Trophoblast cell (in vitro differentiated cells and primary cell): ENCODE measurements at regions not wholly inside any gene's neighbourhood (a gene's known extent, or its start where the extent isn't known, plus 50 kb on each side); places are given as distances from the start of the nearest gene placed in this dataset.
A peak's percentile ranks its signal among the peaks of the same experiment; 100 is the strongest.

ENCODE experiments used
- DNase-seq, 2 donors: peaks; one replicate each; pipeline ENCODE4 v3.0.0-alpha.2; 2016
- H2AFZ ChIP-seq: 2 replicates; pipeline ENCODE4 v1.6.1; 2013; ENCODE audit warnings: low read length, moderate library complexity, mild to moderate bottlenecking; ENCODE audit not compliant: insufficient read depth, poor library complexity
- H2AK5ac ChIP-seq: 2 replicates; pipeline ENCODE4 v1.6.1; 2013; ENCODE audit warnings: mild to moderate bottlenecking, low read length
- H2BK120ac ChIP-seq: 2 replicates; pipeline ENCODE4 v1.6.1; 2013; ENCODE audit warnings: low read length, mild to moderate bottlenecking, moderate library complexity; ENCODE audit not compliant: insufficient read depth, poor library complexity
- H2BK12ac ChIP-seq: 2 replicates; pipeline ENCODE4 v1.6.1; 2013; ENCODE audit warnings: mild to moderate bottlenecking, low read length, moderate library complexity
- H2BK5ac ChIP-seq: 2 replicates; pipeline ENCODE4 v1.6.1; 2013; ENCODE audit warnings: low read length, low read depth, moderate library complexity, mild to moderate bottlenecking; ENCODE audit not compliant: poor library complexity
- H3K14ac ChIP-seq: 2 replicates; pipeline ENCODE4 v1.6.1; 2013; ENCODE audit warnings: mild to moderate bottlenecking, low read length
- H3K18ac ChIP-seq: 2 replicates; pipeline ENCODE4 v1.6.1; 2013; ENCODE audit warnings: mild to moderate bottlenecking, low read length
- H3K23ac ChIP-seq: 2 replicates; pipeline ENCODE4 v1.6.1; 2013; ENCODE audit warnings: low read length
- H3K27ac ChIP-seq: 2 replicates; pipeline ENCODE4 v1.5.1; 2013; ENCODE audit warnings: low read depth, mild to moderate bottlenecking, inconsistent platforms, low read length, moderate library complexity
- H3K27me3 ChIP-seq: 2 replicates; pipeline ENCODE4 v1.6.1; 2013; ENCODE audit warnings: inconsistent platforms, mild to moderate bottlenecking, low read length, moderate library complexity; ENCODE audit not compliant: insufficient read depth
- H3K36me3 ChIP-seq, 2 experiments: 1 replicate in 1 of 2; 2 replicates in 1 of 2; pipeline ENCODE4 v1.6.1; 2013; ENCODE audit warnings: low read length in 2 of 2, mild to moderate bottlenecking in 2 of 2, moderate library complexity in 1 of 2; ENCODE audit not compliant: insufficient read depth in 2 of 2, control insufficient read depth in 1 of 2
- H3K4ac ChIP-seq: 2 replicates; pipeline ENCODE4 v1.6.1; 2013; ENCODE audit warnings: low read depth, mild to moderate bottlenecking, low read length, moderate library complexity
- H3K4me1 ChIP-seq, 2 experiments: 1 replicate in 1 of 2; 2 replicates in 1 of 2; pipeline ENCODE4 v1.6.1; 2013; ENCODE audit warnings: low read length in 2 of 2, mild to moderate bottlenecking in 2 of 2, moderate library complexity in 1 of 2; ENCODE audit not compliant: insufficient read depth in 2 of 2, control insufficient read depth in 1 of 2
- H3K4me2 ChIP-seq: 2 replicates; pipeline ENCODE4 v1.6.1; 2013; ENCODE audit warnings: inconsistent platforms, mild to moderate bottlenecking, low read length, moderate library complexity
- H3K4me3 ChIP-seq: 2 replicates; pipeline ENCODE4 v1.5.1; 2013; ENCODE audit warnings: mild to moderate bottlenecking, low read depth, low read length, inconsistent platforms
- H3K79me1 ChIP-seq: one replicate; pipeline ENCODE4 v1.6.1; 2013; ENCODE audit warnings: low read length
- H3K79me2 ChIP-seq: 2 replicates; pipeline ENCODE4 v1.6.1; 2013; ENCODE audit warnings: low read length, mild to moderate bottlenecking; ENCODE audit not compliant: control insufficient read depth, insufficient read depth, poor library complexity
- H3K9ac ChIP-seq: 2 replicates; pipeline ENCODE4 v1.6.1; 2013; ENCODE audit warnings: mild to moderate bottlenecking, low read length
- H3K9me3 ChIP-seq: 2 replicates; pipeline ENCODE4 v1.6.1; 2013; ENCODE audit warnings: low read depth, mild to moderate bottlenecking, control low read depth, inconsistent platforms, low read length; ENCODE audit not compliant: insufficient read depth
- H4K12ac ChIP-seq: 2 replicates; pipeline ENCODE4 v1.6.1; 2013; ENCODE audit warnings: low read depth, mild to moderate bottlenecking, low read length, moderate library complexity
- H4K8ac ChIP-seq: 2 replicates; pipeline ENCODE4 v1.6.1; 2013; ENCODE audit warnings: low read depth, mild to moderate bottlenecking, low read length, moderate library complexity
- H4K91ac ChIP-seq: one replicate; pipeline ENCODE4 v1.6.1; 2013; ENCODE audit warnings: low read depth, mild to moderate bottlenecking, low read length, moderate library complexity
- WGBS: extraction: QIAGEN DNeasy Blood & Tissue Kit; methylation state at CpG from one replicate; pipeline ENCODE4 v1.1.7; 2013; ENCODE audit warnings: missing lambda C conversion rate; ENCODE audit not compliant: insufficient read length, insufficient coverage; ENCODE audit errors: extremely low coverage; 5-methylcytosine and 5-hydroxymethylcytosine counted together

- DNase-seq, result no peak
- Histone ChIP-seq H4K12ac (no peak overlapping the region), H3K4me1 (peaks cover 2 to 6% of the 10 kb centered on the region in 2 experiments), H3K36me3 (no peaks in the 10 kb centered on the region), H3K14ac (no peak overlapping the region), H3K79me2 (no peaks in the 10 kb centered on the region), H2BK12ac (peak overlapping the region; percentile 4), H3K23ac (no peak overlapping the region), H4K91ac (no peak overlapping the region), H2BK5ac (no peak overlapping the region), H3K18ac (no peak overlapping the region), H3K9me3 (no peaks in the 10 kb centered on the region), H2AK5ac (no peak overlapping the region), H3K4me2 (no peak overlapping the region), H3K4ac (no peak overlapping the region), H3K79me1 (peaks cover 7% of the 10 kb centered on the region), H4K8ac (no peak overlapping the region), H2AFZ (no peak overlapping the region), H3K4me3 (no peak overlapping the region), H3K27me3 (no peaks in the 10 kb centered on the region), H3K27ac (no peak overlapping the region), H3K9ac (no peak overlapping the region), H2BK120ac (no peak overlapping the region)
- WGBS, result no CpG with 5 or more reads among the region's 4 CpGs
Observed at GRCh38 chr1:184214128-184214527, 162.6 kb downstream of the TSEN15 start.

- peaks cover 7% of the 10 kb centered on the region for H3K79me1 ChIP-seq
- no peak overlapping the region for H4K91ac ChIP-seq
- H2BK5ac ChIP-seq, result no peak overlapping the region
- H3K27me3 ChIP-seq, result no peaks in the 10 kb centered on the region
- H3K9ac ChIP-seq, result no peak overlapping the region
- no peak for DNase-seq
- no peak overlapping the region for H4K8ac ChIP-seq
- no peak overlapping the region for H3K4ac ChIP-seq
- peak overlapping the region; percentile 15 for H2BK120ac ChIP-seq
- H3K4me1 ChIP-seq, result peaks cover 2 to 6% of the 10 kb centered on the region in 2 experiments
- no peak overlapping the region for H3K4me2 ChIP-seq
- no peak overlapping the region for H3K23ac ChIP-seq
- no peak overlapping the region for H4K12ac ChIP-seq
- H3K36me3 ChIP-seq, result no peaks in the 10 kb centered on the region
- H3K14ac ChIP-seq, result no peak overlapping the region
- no peak overlapping the region for H3K18ac ChIP-seq
- no peaks in the 10 kb centered on the region for H3K9me3 ChIP-seq
- WGBS, result no CpG with 5 or more reads among the region's 6 CpGs
- H2AFZ ChIP-seq, result no peak overlapping the region
- H3K4me3 ChIP-seq, result no peak overlapping the region
- no peak overlapping the region for H2BK12ac ChIP-seq
- no peaks in the 10 kb centered on the region for H3K79me2 ChIP-seq
- no peak overlapping the region for H3K27ac ChIP-seq
- H2AK5ac ChIP-seq, result no peak overlapping the region
Observed at GRCh38 chr1:184215274-184215925, 163.9 kb downstream of the TSEN15 start.

GRCh38 chr1:184218458-184219075 lies 167.0 kb downstream of the TSEN15 start:
- Histone ChIP-seq H2BK5ac (no peak overlapping the region), H3K27me3 (no peaks in the 10 kb centered on the region), H4K12ac (no peak overlapping the region), H3K4me1 (no peaks in the 10 kb centered on the region), H3K18ac (no peak overlapping the region), H2BK12ac (no peak overlapping the region), H3K27ac (no peak overlapping the region), H4K91ac (no peak overlapping the region), H3K4me3 (no peak overlapping the region), H3K9me3 (no peaks in the 10 kb centered on the region), H3K4ac (no peak overlapping the region), H3K14ac (no peak overlapping the region), H3K9ac (no peak overlapping the region), H3K79me1 (peaks cover 3% of the 10 kb centered on the region), H2BK120ac (no peak overlapping the region), H2AK5ac (no peak overlapping the region), H3K36me3 (no peaks in the 10 kb centered on the region), H3K79me2 (no peaks in the 10 kb centered on the region), H2AFZ (no peak overlapping the region), H4K8ac (no peak overlapping the region), H3K23ac (no peak overlapping the region), H3K4me2 (no peak overlapping the region)
- no CpG with 5 or more reads among the region's 5 CpGs for WGBS
- no peak for DNase-seq

- H2BK5ac ChIP-seq, result no peak overlapping the region
- H3K9ac ChIP-seq, result no peak overlapping the region
- no peak overlapping the region for H3K18ac ChIP-seq
- WGBS, result no CpG with 5 or more reads among the region's 3 CpGs
- H3K4ac ChIP-seq, result no peak overlapping the region
- H4K91ac ChIP-seq, result no peak overlapping the region
- DNase-seq, result no peak
- H3K4me3 ChIP-seq, result no peak overlapping the region
- H3K27ac ChIP-seq, result no peak overlapping the region
- H4K12ac ChIP-seq, result no peak overlapping the region
- no peaks in the 10 kb centered on the region for H3K27me3 ChIP-seq
- H4K8ac ChIP-seq, result no peak overlapping the region
- peaks cover 3% of the 10 kb centered on the region for H3K79me1 ChIP-seq
- no peaks in the 10 kb centered on the region for H3K36me3 ChIP-seq
- no peaks in the 10 kb centered on the region for H3K79me2 ChIP-seq
- H3K14ac ChIP-seq, result no peak overlapping the region
- H2AK5ac ChIP-seq, result no peak overlapping the region
- no peaks in the 10 kb centered on the region for H3K4me1 ChIP-seq
- H3K4me2 ChIP-seq, result no peak overlapping the region
- no peak overlapping the region for H3K23ac ChIP-seq
- no peak overlapping the region for H2AFZ ChIP-seq
- no peaks in the 10 kb centered on the region for H3K9me3 ChIP-seq
- no peak overlapping the region for H2BK12ac ChIP-seq
- H2BK120ac ChIP-seq, result no peak overlapping the region
Observed at GRCh38 chr1:184219414-184219813, 167.4 kb upstream of the C1orf21 start.
